ENCODE measurements at regions not wholly inside any gene's neighbourhood (a gene's known extent, or its start where the extent isn't known, plus 50 kb on each side); places are given as distances from the start of the nearest gene placed in this dataset.

GRCh38 chr2:136233298-136233697 is 115.3 kb upstream of the CXCR4 start:
- no peak for DNase-seq
- intact Hi-C loops (cut with DNase I), result no loop called here

- no peak for DNase-seq
- intact Hi-C loops (cut with DNase I), result no loop called here
Measured at GRCh38 chr2:136232456-136233172, 114.7 kb upstream of the CXCR4 start.

GRCh38 chr2:136230464-136230863 is 112.5 kb upstream of the CXCR4 start:
- intact Hi-C loops (cut with DNase I), result no loop called here
- DNase-seq, result no peak

GRCh38 chr2:136226903-136227302 is 109.0 kb upstream of the CXCR4 start:
- DNase-seq, result no peak
- intact Hi-C loops (cut with DNase I), result no loop called here

- no peak for DNase-seq
- intact Hi-C loops (cut with DNase I), result no loop called here
Measured at GRCh38 chr2:136225950-136226835, 108.2 kb upstream of the CXCR4 start.

- intact Hi-C loops (cut with DNase I), result no loop called here
- DNase-seq, result no peak
Measured at GRCh38 chr2:136223274-136223673, 105.3 kb upstream of the CXCR4 start.

- DNase-seq, result no peak
- intact Hi-C loops (cut with DNase I), result no loop called here
Measured at GRCh38 chr2:136222862-136223261, 104.9 kb upstream of the CXCR4 start.

GRCh38 chr2:136221026-136221425 is 103.1 kb upstream of the CXCR4 start:
- no peak for DNase-seq
- intact Hi-C loops (cut with DNase I), result no loop called here

- intact Hi-C loops (cut with DNase I), result no loop called here
- DNase-seq, result no peak
Measured at GRCh38 chr2:136219963-136220362, 102.0 kb upstream of the CXCR4 start.

- DNase-seq, result no peak
- intact Hi-C loops (cut with DNase I), result no loop called here
Measured at GRCh38 chr2:136219341-136219740, 101.4 kb upstream of the CXCR4 start.

GRCh38 chr2:136217996-136218395 is 100.0 kb upstream of the CXCR4 start:
- intact Hi-C loops (cut with DNase I), result no loop called here
- DNase-seq, result no peak

- DNase-seq, result no peak
- intact Hi-C loops (cut with DNase I), result no loop called here
Measured at GRCh38 chr2:136215908-136216472, 98.0 kb upstream of the CXCR4 start.

GRCh38 chr2:136215449-136215848 is 97.5 kb upstream of the CXCR4 start:
- intact Hi-C loops (cut with DNase I), result no loop called here
- no peak for DNase-seq

GRCh38 chr2:136214307-136215200 is 96.6 kb upstream of the CXCR4 start:
- intact Hi-C loops (cut with DNase I), result no loop called here
- no peak for DNase-seq

- no peak for DNase-seq
- intact Hi-C loops (cut with DNase I), result no loop called here
Measured at GRCh38 chr2:136213836-136214235, 95.9 kb upstream of the CXCR4 start.

GRCh38 chr2:136212426-136213378 is 94.8 kb upstream of the CXCR4 start:
- no peak for DNase-seq
- intact Hi-C loops (cut with DNase I), result no loop called here

GRCh38 chr2:136211701-136212100 is 93.8 kb upstream of the CXCR4 start:
- DNase-seq, result no peak
- intact Hi-C loops (cut with DNase I), result no loop called here

- DNase-seq, result no peak
- intact Hi-C loops (cut with DNase I), result no loop called here
Measured at GRCh38 chr2:136210822-136211221, 92.9 kb upstream of the CXCR4 start.

- DNase-seq, result no peak
- intact Hi-C loops (cut with DNase I), result no loop called here
Measured at GRCh38 chr2:136210455-136210805, 92.5 kb upstream of the CXCR4 start.

Measured in posterior cingulate gyrus (tissue), 11 donors.